ENCODE measurements at regions not wholly inside any gene's neighbourhood (a gene's known extent, or its start where the extent isn't known, plus 50 kb on each side); places are given as distances from the start of the nearest gene placed in this dataset.
A peak's percentile ranks its signal among the peaks of the same experiment; 100 is the strongest.

- DNase-seq (ENCODE audit: low spot score) = peak; percentile 43
These were observed 130.6 kb downstream of the SMAD6 start for GRCh38 chr15:66832664-66833063.

- DNase-seq (ENCODE audit: low spot score) = no peak
These were observed 131.3 kb downstream of the SMAD6 start for GRCh38 chr15:66833371-66833770.

GRCh38 chr15:66833803-66834202, 131.8 kb downstream of the SMAD6 start:
- no peak for DNase-seq (ENCODE audit: low spot score)

GRCh38 chr15:66834881-66835878, 133.1 kb downstream of the SMAD6 start:
- DNase-seq (ENCODE audit: low spot score) = no peak

GRCh38 chr15:66836231-66837030, 134.4 kb downstream of the SMAD6 start:
- DNase-seq (ENCODE audit: low spot score) = no peak

- no peak for DNase-seq (ENCODE audit: low spot score)
These were observed 136.2 kb downstream of the SMAD6 start for GRCh38 chr15:66838202-66838601.

- no peak for DNase-seq (ENCODE audit: low spot score)
These were observed 136.7 kb downstream of the SMAD6 start for GRCh38 chr15:66838671-66839239.

- DNase-seq (ENCODE audit: low spot score) = no peak
These were observed 137.6 kb downstream of the SMAD6 start for GRCh38 chr15:66839506-66840112.

GRCh38 chr15:66840615-66841390, 138.8 kb downstream of the SMAD6 start:
- DNase-seq (ENCODE audit: low spot score) = no peak

- DNase-seq (ENCODE audit: low spot score) = peak; percentile 94
These were observed 140.1 kb downstream of the SMAD6 start for GRCh38 chr15:66841953-66842681.

GRCh38 chr15:66842710-66843441, 140.8 kb downstream of the SMAD6 start:
- peak; percentile 79 for DNase-seq (ENCODE audit: low spot score)

GRCh38 chr15:66843581-66843980, 141.5 kb downstream of the SMAD6 start:
- DNase-seq (ENCODE audit: low spot score) = no peak

- no peak for DNase-seq (ENCODE audit: low spot score)
These were observed 142.2 kb downstream of the SMAD6 start for GRCh38 chr15:66844041-66844746.

- no peak for DNase-seq (ENCODE audit: low spot score)
These were observed 142.7 kb downstream of the SMAD6 start for GRCh38 chr15:66844747-66845145.

GRCh38 chr15:66845266-66845785, 143.3 kb downstream of the SMAD6 start:
- DNase-seq (ENCODE audit: low spot score) = no peak

- DNase-seq (ENCODE audit: low spot score) = no peak
These were observed 144.0 kb downstream of the SMAD6 start for GRCh38 chr15:66846031-66846430.

GRCh38 chr15:66846811-66847210, 144.8 kb downstream of the SMAD6 start:
- no peak for DNase-seq (ENCODE audit: low spot score)

GRCh38 chr15:66847565-66847991, 145.5 kb downstream of the SMAD6 start:
- DNase-seq (ENCODE audit: low spot score) = no peak

GRCh38 chr15:66848116-66848515, 146.1 kb downstream of the SMAD6 start:
- no peak for DNase-seq (ENCODE audit: low spot score)

Measured in AG20443 (cell line).